OCI-LY3 (cell line): ENCODE measurements at regions not wholly inside any gene's neighbourhood (a gene's known extent, or its start where the extent isn't known, plus 50 kb on each side); places are given as distances from the start of the nearest gene placed in this dataset.

ENCODE experiments used
- EZH2phosphoT487 ChIP-seq: fragments of 200-600 bp; shearing (Covaris generic); IDR thresholded peaks from 2 replicates; pipeline ENCODE4 v1.6.1; 2018; ENCODE audit warnings: antibody characterized with exemption, mixed run types, low read depth
- TF ChIP-seq, protein P1 (sequence below): fragments of 200-600, 300-600 bp; sonication (generic); IDR thresholded peaks from 2 replicates; pipeline ENCODE4 v1.5.1; 2014; ENCODE audit warnings: antibody characterized with exemption, low read length, low read depth

DNA sequence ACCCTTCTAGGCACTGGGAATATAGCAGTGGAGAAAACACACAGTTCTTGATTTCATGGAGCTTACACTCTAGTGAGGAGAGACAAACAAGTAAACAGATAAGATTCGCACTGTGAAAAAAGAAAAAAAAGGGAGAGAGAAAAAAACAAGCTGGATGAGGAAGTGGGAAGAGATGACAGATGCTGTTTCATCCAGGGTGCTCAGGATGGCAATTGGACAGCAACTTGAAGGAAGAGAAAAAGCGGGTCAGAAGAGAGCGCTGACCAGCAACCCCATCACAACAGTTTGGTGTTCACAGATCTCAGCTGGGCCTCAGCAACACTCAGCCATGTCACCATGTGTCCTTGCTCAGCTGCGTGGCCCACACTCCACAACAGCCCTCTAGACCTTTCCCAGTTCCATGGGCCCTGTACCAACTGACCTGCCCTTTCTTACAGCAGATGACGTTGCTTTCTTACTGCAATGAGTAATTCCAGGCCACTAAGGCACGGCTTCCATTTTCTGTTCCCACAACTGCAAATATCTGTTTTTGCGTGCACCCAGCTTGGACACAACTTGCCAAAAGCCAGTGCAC lies 230.8 kb downstream of the MEX3B start:
- TF ChIP-seq, protein P1, sequence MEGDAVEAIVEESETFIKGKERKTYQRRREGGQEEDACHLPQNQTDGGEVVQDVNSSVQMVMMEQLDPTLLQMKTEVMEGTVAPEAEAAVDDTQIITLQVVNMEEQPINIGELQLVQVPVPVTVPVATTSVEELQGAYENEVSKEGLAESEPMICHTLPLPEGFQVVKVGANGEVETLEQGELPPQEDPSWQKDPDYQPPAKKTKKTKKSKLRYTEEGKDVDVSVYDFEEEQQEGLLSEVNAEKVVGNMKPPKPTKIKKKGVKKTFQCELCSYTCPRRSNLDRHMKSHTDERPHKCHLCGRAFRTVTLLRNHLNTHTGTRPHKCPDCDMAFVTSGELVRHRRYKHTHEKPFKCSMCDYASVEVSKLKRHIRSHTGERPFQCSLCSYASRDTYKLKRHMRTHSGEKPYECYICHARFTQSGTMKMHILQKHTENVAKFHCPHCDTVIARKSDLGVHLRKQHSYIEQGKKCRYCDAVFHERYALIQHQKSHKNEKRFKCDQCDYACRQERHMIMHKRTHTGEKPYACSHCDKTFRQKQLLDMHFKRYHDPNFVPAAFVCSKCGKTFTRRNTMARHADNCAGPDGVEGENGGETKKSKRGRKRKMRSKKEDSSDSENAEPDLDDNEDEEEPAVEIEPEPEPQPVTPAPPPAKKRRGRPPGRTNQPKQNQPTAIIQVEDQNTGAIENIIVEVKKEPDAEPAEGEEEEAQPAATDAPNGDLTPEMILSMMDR, result no peak
- TF ChIP-seq EZH2phosphoT487, result no peak
